HL-60 (cell line): ENCODE measurements at regions not wholly inside any gene's neighbourhood (a gene's known extent, or its start where the extent isn't known, plus 50 kb on each side); places are given as distances from the start of the nearest gene placed in this dataset.

Experiments used
- CTCF ChIP-seq: IDR thresholded peaks from one replicate; pipeline ENCODE4 v1.5.1; 2011; ENCODE audit warnings: low read length, control low read depth, inconsistent platforms; ENCODE audit not compliant: insufficient read depth
- GABPA ChIP-seq: IDR thresholded peaks from 2 replicates; pipeline ENCODE4 v1.6.1; 2012; ENCODE audit warnings: low read depth
- POLR2AphosphoS5 ChIP-seq: IDR thresholded peaks from 2 replicates; pipeline ENCODE4 v1.6.1; 2012; ENCODE audit warnings: low read depth
- REST ChIP-seq: IDR thresholded peaks from 2 replicates; pipeline ENCODE4 v1.6.1; 2012; ENCODE audit warnings: low read depth; ENCODE audit not compliant: insufficient replicate concordance
- SPI1 ChIP-seq: IDR thresholded peaks from 2 replicates; pipeline ENCODE4 v1.6.1; 2012; ENCODE audit warnings: low read depth, mild to moderate bottlenecking, borderline replicate concordance

GRCh38 chr11:115819014-115819413 lies 314.8 kb upstream of the CADM1 start:
- TF ChIP-seq CTCF, result no peak
- TF ChIP-seq GABPA, result no peak
- TF ChIP-seq SPI1, result no peak
- TF ChIP-seq REST, result no peak
- no peak for TF ChIP-seq POLR2AphosphoS5
